ENCODE measurements at regions not wholly inside any gene's neighbourhood (a gene's known extent, or its start where the extent isn't known, plus 50 kb on each side); places are given as distances from the start of the nearest gene placed in this dataset.

DNA sequence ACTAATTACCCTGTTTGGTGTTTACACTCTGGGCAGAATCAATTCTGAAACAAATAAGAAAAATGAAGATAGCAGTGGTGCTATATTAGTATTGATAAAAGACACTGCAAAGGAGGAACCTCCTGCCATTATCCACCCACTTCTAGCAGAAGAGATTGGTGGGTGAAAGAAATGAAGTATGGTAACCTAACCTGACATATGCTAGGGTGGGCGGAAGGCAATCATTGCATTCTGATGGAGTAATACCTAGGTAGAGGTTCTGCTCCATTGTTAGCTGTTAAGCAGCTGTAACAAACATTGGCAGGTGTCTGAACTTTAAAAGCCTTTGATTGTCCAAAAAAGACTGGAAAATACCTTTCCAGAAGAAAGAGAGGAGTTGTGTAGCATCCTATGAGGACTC is 95.9 kb downstream of the OTUD1 start:
- no peaks in the 10 kb centered on the region for H4K20me1 ChIP-seq (ENCODE audit: low read length)
- H2AFZ ChIP-seq (ENCODE audit: low read length), result no peak overlapping the region
- ChIA-PET POLR2A (ENCODE audit: unreplicated experiment) (no interaction called here), CTCF (no interaction called here)
- H3K79me2 ChIP-seq (ENCODE audit: low read length), result no peaks in the 10 kb centered on the region
- H3K9me3 ChIP-seq (ENCODE audit: low read length), result no peaks in the 10 kb centered on the region
- H3K27ac ChIP-seq (ENCODE audit: low read length), result no peak overlapping the region
- H3F3A ChIP-seq (ENCODE audit: low read length, unreplicated experiment), result no peaks in the 10 kb centered on the region
- no peak overlapping the region for H3K4me3 ChIP-seq (ENCODE audit: low read length)
- no peak for DNase-seq
- no peaks in the 10 kb centered on the region for H3K36me3 ChIP-seq (ENCODE audit: low read depth, low read length)
- no peak overlapping the region for H3K4me2 ChIP-seq (ENCODE audit: low read length)
- TF ChIP-seq, protein P1, sequence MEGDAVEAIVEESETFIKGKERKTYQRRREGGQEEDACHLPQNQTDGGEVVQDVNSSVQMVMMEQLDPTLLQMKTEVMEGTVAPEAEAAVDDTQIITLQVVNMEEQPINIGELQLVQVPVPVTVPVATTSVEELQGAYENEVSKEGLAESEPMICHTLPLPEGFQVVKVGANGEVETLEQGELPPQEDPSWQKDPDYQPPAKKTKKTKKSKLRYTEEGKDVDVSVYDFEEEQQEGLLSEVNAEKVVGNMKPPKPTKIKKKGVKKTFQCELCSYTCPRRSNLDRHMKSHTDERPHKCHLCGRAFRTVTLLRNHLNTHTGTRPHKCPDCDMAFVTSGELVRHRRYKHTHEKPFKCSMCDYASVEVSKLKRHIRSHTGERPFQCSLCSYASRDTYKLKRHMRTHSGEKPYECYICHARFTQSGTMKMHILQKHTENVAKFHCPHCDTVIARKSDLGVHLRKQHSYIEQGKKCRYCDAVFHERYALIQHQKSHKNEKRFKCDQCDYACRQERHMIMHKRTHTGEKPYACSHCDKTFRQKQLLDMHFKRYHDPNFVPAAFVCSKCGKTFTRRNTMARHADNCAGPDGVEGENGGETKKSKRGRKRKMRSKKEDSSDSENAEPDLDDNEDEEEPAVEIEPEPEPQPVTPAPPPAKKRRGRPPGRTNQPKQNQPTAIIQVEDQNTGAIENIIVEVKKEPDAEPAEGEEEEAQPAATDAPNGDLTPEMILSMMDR (conservative IDR thresholded peaks at IDR 0.05; ENCODE audit: low read depth, low read length), result no peak
- no peak for TF ChIP-seq EZH2phosphoT487 (IDR thresholded peaks at IDR 0.05; ENCODE audit: borderline replicate concordance, low read length)
- TF ChIP-seq EZH2 (IDR thresholded peaks at IDR 0.05; ENCODE audit: low read length, unreplicated experiment), result no peak
- BruUV-seq (replicated peaks), result no TSS peak
- 0 out of 2 replicates have a peak, but pooled peaks cover 12% of the 10 kb centered on the region for H3K27me3 ChIP-seq (ENCODE audit: low read length)
- intact Hi-C loops (cut with micrococcal nuclease), result no loop called here
- ATAC-seq, result no peak
- H3K4me1 ChIP-seq (ENCODE audit: insufficient read depth, low read length), result no peaks in the 10 kb centered on the region
- no peak overlapping the region for H3K9ac ChIP-seq (ENCODE audit: low read length)
- no peaks in the 10 kb centered on the region for H3K9me2 ChIP-seq (replicated peaks; ENCODE audit: low read length)

DNA sequence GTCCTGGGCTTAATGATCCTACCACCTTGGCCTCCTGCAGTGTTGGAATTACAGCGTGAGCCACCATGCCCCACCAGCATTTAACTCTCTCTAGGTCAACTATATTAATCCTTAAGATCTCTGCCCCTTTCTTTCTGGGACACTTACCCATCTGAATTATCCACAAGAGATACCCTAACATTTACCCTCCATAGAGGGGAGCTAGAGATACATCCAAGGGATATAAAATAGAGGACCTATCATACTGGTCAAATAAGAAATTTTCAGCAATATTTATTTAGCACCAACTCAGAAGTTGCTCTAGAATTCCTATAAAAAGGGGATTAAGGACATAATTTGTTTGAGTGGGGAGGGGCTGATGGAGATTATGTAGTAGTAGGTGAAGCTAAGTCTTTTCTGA is 96.5 kb downstream of the OTUD1 start:
- Histone ChIP-seq H3K9me3 (ENCODE audit: low read length) (no peaks in the 10 kb centered on the region), H3K9ac (ENCODE audit: low read length) (no peak overlapping the region), H2AFZ (ENCODE audit: low read length) (no peak overlapping the region), H3K9me2 (replicated peaks; ENCODE audit: low read length) (no peaks in the 10 kb centered on the region), H3F3A (ENCODE audit: low read length, unreplicated experiment) (no peaks in the 10 kb centered on the region), H3K79me2 (ENCODE audit: low read length) (no peaks in the 10 kb centered on the region), H3K4me2 (ENCODE audit: low read length) (no peak overlapping the region), H3K4me3 (ENCODE audit: low read length) (no peak overlapping the region), H3K27me3 (ENCODE audit: low read length) (0 out of 2 replicates have a peak, but pooled peaks cover 12% of the 10 kb centered on the region), H3K27ac (ENCODE audit: low read length) (no peak overlapping the region), H4K20me1 (ENCODE audit: low read length) (no peaks in the 10 kb centered on the region), H3K36me3 (ENCODE audit: low read depth, low read length) (no peaks in the 10 kb centered on the region), H3K4me1 (ENCODE audit: insufficient read depth, low read length) (no peaks in the 10 kb centered on the region)
- no peak for TF ChIP-seq EZH2phosphoT487 (IDR thresholded peaks at IDR 0.05; ENCODE audit: borderline replicate concordance, low read length)
- TF ChIP-seq EZH2 (IDR thresholded peaks at IDR 0.05; ENCODE audit: low read length, unreplicated experiment), result no peak
- TF ChIP-seq, protein P1 (conservative IDR thresholded peaks at IDR 0.05; ENCODE audit: low read depth, low read length), result peak; percentile 39; the same call in 1 of the 2 replicates
- POLR2A ChIA-PET (ENCODE audit: unreplicated experiment), result no interaction called here
- intact Hi-C loops (cut with micrococcal nuclease), result no loop called here
- ATAC-seq, result no peak
- peak; percentile 11 for DNase-seq
- CTCF ChIA-PET, result interaction anchor here (0.7 kb wide), 1 partner anchor 379 kb away, joined by 3 read pairs; no protein-coding TSS in a partner anchor
- no TSS peak for BruUV-seq (replicated peaks)

DNA sequence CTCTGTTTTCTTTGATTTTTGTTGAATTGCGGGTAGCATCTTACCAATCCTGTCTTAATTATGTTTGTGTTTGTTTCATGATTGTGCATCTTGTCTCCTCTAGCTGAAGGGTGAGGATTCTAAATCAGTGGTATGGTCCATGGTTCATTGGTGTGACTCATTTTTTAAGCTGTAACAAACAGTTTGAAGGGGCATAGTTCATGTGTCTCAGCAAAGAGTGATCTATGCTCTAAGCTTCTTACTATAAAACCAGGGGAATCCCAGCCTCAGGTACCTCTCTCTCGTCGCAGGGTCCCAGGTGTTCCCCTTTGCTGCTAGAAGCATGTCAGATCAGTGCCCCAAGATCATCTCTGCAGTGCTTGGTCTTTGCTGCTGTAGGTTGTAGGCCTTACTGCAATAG is 100.1 kb downstream of the OTUD1 start:
- intact Hi-C loops (cut with micrococcal nuclease), result no loop called here
- no TSS peak for BruUV-seq (replicated peaks)
- ATAC-seq, result no peak

More for the DNA sequence above, 100.1 kb downstream of the OTUD1 start:
- no peaks in the 10 kb centered on the region for H3K79me2 ChIP-seq (ENCODE audit: low read length)
- POLR2A ChIA-PET (ENCODE audit: unreplicated experiment), result no interaction called here
- H3K4me1 ChIP-seq (ENCODE audit: insufficient read depth, low read length), result no peaks in the 10 kb centered on the region
- H3K9ac ChIP-seq (ENCODE audit: low read length), result no peak overlapping the region
- TF ChIP-seq, protein P1 (conservative IDR thresholded peaks at IDR 0.05; ENCODE audit: low read depth, low read length), result no peak
- TF ChIP-seq EZH2phosphoT487 (IDR thresholded peaks at IDR 0.05; ENCODE audit: borderline replicate concordance, low read length), result no peak
- TF ChIP-seq EZH2 (IDR thresholded peaks at IDR 0.05; ENCODE audit: low read length, unreplicated experiment), result no peak
- DNase-seq, result no peak
- CTCF ChIA-PET, result no interaction called here
- no peaks in the 10 kb centered on the region for H3K9me3 ChIP-seq (ENCODE audit: low read length)
- H3K27me3 ChIP-seq (ENCODE audit: low read length), result peaks cover 4% of the 10 kb centered on the region; the same call in 1 of the 2 replicates
- no peaks in the 10 kb centered on the region for H3F3A ChIP-seq (ENCODE audit: low read length, unreplicated experiment)
- H3K27ac ChIP-seq (ENCODE audit: low read length), result no peak overlapping the region
- H3K36me3 ChIP-seq (ENCODE audit: low read depth, low read length), result no peaks in the 10 kb centered on the region
- H3K4me2 ChIP-seq (ENCODE audit: low read length), result no peak overlapping the region
- no peaks in the 10 kb centered on the region for H4K20me1 ChIP-seq (ENCODE audit: low read length)
- no peaks in the 10 kb centered on the region for H3K9me2 ChIP-seq (replicated peaks; ENCODE audit: low read length)
- no peak overlapping the region for H3K4me3 ChIP-seq (ENCODE audit: low read length)
- H2AFZ ChIP-seq (ENCODE audit: low read length), result no peak overlapping the region
